ENCODE measurements at regions not wholly inside any gene's neighbourhood (a gene's known extent, or its start where the extent isn't known, plus 50 kb on each side); places are given as distances from the start of the nearest gene placed in this dataset.
"Not testable (repeated sequence)": the region's sequence is repeated elsewhere in the genome, so short reads cannot be mapped to it uniquely, and the experiment has no call there.

DNA sequence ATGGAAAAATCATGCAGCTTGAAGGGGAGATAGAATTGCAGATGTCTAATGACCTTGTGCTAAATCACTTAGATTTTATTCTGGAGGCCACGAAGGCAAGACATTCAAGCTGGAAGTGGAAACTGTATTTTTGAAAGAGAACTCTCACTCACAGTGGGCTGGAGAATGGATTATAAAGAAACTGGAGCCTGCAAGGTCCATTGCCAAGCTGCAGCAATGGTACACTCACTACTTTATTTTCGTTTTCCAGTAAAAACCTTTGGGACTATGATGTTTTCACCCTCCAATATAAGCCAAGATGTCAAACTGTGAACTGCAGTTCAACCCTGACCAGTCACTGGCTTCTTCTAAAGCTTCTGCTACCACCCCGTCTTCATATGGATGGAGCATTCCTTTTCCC, 62.0 kb downstream of the SKIDA1 start:
- DNase-seq = no peak

DNA sequence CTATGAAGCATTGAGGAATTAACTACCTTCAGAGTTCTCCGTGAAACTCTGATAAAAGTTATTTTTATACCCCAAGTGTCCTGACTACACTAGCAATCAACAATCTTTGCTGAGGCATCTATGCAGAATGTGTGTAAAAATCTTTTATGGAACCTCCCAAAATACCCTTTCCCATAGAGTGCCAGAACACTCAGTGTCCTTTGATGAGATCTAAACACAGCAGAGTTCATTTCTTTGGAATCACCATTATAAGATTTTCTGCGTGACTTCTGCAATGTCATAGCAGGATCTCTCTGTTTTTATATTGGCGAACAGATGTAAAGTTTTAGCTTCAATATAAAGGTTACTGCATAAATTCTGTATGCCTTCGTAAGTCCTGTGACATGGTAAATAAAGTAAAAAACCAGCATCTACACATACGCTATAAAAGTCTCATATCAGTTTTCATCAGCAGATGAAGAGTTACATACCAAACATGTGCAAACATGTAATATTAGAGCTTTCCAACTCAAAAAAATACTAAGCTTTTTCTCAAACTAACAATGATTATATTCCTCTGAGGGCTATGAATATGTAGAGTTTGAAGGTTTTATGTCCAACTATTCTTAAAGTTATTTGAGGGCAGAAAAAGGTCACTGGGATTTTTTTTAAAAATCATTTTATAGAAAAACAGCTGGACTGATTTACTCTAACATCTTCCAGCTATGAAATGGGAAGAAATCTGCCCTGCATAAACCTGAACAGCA, 67.2 kb downstream of the SKIDA1 start:
- DNase-seq = no peak

DNA sequence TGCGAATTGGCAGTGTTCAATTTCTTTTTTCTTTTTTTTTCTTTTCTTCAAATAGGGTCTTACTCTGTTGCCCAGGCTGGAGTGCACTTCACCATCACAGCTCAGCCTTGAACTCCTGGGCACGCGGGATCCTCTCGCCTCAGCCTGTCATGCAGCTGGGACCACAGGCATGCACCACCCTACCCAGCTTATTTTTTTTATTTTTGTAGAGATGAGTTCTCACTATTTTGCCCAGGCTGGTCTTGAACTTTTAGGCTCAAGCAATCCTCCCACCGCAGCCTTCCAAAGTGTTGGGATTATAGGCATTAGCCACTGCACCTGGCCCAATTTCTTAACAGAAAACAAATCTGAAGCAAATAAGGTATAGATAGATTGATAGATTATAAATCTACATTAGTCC, 69.3 kb downstream of the SKIDA1 start:
- no peak for DNase-seq

DNA sequence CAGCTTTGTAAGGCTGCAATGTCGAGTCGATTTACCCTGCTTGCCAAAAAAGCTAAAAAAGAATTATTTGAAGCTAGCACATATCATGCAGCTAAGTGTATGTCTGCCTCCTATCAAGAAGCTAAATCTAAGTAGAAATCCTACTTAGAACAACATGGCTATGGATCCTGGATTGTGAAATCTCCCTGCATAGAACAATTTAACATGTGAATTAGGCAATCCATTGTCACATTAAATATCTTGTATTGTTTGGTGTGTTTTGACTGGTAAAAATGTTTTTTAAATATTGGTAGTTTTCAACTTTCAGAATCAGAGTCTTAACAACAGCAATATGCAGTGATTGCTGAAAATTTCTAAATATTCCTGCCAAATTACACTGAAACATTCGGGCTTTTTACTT, 73.3 kb downstream of the SKIDA1 start:
- no peak for DNase-seq

DNA sequence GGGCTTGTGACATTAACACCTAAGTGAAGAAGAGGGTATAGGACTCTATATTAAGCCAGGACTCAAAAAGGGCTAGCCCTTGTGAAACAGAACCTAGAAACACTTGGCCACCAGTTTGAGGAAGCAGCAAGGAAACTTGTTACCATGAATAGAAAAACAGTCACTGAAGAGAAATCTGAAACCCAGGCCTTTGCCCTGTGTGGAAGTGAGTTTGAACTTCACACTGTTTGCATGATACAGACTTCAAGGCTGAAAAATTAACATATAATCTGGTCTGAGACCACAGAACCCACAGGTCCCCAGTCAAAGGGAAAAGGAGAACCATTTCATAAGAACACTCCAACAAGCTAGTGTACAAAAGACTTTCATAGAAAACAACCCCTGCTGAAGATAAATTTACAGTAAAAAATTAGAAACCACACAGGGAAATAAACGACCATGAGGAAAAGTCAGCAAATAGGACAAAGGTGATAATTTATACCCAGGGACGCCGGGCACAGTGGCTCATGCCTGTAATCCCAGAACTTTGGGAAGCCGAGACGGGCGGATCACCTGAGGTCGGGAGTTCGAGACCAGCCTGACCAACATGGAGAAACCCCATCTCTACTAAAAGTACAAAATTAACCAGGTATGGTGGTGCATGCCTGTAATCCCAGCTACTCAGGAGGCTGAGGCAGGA, 76.1 kb downstream of the SKIDA1 start:
- DNase-seq = no peak

DNA sequence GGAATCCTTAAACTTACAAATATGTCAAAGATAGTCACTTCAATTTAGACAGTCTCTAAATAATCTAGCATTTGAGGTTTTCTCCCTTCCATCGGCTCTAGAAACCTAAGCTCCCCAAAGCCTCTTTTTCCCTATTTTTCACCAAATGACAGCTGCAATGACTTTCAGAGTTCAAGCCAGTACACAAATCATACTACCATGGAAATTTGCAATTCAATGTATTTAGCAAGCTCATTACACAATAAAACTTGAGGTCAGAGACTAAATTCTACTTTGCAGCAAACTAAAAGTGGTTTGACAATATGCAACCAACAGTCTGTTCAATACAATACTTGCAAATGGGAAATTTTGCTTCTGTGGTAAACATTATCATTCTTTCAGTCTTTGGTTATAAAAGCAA, 80.3 kb downstream of the SKIDA1 start:
- DNase-seq = no peak

DNA sequence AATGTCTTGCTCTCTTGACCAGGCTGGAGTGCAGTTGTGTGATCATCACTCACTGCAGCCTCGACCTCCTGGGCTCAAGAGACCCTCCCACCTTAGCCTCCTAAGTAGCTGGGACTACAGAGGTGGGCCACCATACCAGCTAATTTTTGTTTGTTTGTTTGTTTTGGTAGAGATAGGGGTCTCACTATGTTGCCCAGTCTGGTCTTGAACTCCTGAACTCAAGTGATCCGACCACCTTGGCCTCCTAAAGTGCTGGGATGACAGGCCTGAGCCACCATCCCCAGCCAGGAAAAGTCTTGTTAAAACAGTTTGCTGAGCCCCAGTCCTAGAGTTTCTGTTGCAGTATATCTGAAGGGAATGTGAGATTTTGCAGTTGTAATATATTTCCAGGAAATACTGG, 83.9 kb downstream of the SKIDA1 start:
- DNase-seq = no peak

DNA sequence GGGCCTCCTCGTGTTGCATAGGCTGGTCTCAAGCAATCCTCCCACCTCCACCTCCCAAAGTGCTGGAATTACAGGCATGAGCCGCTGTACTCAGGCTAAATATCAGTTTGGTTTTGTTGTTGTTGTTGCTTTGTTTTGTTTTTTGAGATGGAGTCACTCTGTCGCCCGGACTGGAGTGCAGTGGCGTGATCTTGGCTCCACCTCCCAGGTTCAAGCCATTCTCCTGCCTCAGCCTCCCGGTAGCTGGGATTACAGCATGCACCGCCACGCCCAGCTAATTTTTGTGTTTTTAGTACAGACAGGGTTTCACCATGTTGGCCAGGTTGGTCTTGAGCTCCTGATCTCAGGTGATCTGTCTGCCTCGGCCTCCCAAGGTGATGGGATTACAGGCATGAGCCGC, 86.6 kb downstream of the SKIDA1 start:
- DNase-seq = not testable (repeated sequence)

DNA sequence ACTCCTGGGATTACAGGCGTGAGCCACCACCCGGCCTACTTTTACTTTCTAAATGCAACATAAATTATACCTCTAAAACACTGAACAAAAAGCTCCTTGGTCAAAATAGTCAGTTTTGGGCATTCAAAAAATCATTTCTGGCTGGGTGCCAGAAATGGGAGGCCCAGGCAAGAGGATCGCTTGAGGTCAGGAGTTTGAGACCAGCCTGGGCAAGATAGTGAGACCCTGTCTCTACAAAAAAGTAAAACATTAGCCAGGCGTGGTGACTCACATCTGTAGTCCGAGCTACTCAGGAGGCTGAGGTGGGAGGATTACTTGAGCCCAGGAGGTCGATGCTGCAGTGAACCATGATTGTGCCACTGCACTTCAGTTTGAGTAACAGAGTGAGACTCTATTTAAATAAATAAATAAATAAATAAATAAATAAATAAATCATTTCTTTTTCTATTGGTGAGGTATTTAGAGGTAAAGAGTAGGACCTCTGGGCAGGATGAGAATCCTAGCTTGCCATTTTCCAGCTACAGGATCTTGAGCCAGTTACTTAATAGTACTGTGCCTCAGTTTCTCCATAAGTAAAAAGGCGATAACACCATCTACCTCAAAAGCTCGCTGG, 87.6 kb downstream of the SKIDA1 start:
- no peak for DNase-seq

DNA sequence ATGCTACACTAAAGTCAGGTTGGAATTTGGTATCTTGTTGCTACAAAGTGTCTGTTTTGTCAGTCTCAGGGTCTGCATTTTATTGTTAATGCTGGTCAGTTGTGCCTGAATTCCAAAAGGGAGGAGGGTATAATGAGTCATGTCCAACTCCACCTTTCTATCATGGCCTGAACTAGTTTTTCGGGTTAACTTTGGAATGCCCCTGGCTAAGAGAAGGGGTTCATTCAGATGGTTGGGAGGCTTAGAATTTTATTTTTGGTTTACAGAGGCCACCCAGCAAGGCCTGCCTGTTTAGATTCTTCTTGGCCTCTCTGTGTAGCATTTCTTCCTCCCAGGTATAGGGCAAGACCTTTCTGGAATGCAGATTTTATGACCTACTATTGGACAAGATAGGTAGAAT, 93.2 kb downstream of the SKIDA1 start:
- no peak for DNase-seq

DNA sequence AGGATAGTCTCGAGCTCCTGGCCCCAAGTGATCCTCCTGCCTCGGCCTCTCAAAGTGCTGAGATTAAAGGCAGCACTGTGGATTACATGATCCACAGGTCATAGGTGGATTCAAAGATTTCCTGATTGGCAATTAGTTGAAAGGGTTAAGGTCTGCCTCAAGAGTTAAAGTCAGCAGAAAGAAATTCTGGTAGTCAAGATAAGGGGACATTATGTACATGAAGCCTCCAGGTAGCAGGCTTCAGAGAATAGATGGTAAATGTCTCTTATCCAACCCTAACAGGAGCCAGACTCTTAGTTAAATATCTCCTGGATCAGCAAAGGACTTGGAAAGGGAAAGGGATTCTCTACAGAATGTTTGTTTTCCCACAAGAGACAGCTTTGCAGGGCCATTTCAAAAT, 93.7 kb downstream of the SKIDA1 start:
- DNase-seq = no peak

DNA sequence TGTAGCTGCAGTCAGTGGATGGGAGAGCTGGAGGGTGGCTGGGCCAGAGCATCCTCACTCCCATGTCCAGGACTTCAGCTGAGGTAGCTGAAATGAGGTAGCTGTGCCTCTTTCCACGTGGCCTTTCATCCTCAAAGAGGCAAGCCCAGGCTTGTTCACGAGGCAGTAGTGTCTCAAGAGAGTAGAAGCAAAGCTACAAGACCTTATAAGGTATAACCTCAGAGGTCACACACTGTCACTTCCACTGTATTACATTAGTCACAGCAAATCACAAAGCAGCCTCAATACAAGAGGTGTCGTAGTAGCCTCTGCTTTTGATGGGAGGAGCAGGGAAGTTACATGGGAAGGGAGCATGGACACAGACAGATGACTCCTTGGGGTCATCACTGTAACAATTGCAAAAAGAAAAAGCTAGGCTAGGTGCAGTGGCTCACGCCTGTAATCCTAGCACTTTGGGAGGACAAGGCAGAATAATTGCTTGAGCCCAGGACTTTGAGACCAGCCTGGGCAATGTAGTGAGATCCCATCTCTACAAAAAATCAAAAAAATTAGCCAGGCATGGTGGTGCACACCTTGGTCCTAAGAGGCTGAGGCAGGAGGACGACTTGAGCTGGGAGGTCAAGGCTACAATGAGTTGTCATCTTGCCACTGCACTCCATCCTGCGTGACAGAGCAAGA, 97.5 kb downstream of the SKIDA1 start:
- DNase-seq = no peak

DNA sequence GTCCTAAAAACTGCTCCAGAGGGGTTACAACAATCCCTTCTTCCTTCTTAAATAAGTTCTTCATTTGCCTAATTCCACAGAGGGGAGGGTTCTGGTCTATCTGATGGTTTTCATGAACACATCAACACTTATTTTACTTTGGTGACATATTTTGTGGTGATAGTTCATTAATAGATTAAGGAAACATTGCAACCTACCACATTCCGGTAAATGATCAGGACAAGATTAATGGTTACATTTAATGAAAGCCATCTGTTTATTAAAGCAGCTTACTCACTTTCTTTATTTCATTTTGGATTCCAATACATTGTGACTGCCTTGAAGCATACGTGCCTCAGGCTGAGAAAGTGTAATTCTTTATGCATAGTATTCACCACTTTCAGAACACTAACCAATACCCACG, 101.0 kb downstream of the SKIDA1 start:
- DNase-seq = no peak

DNA sequence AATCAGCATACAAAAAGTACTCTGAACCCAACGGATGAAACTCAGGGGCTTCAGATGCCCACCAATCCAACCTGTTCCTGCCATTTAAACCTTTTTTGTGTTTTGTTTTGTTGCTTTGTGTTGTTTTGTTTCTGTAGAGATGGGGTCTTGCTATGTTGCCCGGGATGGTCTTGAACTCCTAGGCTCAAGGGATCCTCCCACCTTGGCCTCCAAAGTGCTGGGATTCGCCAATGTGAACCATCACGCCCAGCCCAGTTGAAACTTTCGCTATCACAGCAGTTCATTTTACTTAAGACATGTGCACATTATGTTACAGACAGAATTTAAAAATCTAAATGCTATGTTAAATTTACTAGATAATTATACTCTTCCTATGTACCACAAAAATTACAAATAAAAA, 101.6 kb downstream of the SKIDA1 start:
- no peak for DNase-seq

DNA sequence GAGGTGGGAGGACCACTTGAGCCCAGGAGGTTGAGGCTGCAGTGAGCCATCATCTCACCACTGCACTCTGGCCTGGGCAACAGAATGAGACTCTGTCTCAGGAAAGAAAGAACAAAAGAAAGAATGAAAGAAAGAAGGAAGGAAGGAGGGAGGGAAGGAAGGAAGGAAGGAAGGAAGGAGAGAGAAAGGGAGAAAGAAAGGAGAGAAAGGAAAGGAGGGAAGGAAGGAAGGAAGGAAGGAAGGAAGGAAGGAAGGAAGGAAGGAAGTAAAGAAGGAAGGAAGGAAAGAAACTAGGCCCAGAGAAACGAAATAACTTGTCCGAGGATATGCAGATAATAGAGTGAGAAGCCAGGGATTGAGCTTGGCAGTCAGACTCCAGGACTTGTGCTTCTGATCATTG, 102.1 kb downstream of the SKIDA1 start:
- DNase-seq = no peak

DNA sequence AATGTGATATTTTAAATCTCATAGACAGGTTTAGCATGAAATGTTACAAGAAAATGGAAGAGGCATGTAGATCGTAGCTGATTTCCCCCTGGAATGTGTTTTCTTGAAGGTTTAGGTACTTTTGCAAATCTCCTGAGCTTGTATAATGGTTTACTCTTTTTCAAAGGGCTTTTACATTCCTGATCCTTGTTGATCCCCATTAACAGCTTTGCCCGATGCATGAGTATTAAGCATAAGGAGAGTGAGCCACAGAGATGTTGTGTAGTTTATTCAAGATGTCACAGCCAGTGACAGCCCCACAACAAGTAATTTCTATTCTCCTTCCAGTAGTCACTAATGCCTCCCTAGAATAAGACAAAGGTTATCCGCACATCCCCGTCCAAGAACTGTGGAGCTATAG, 103.7 kb downstream of the SKIDA1 start:
- no peak for DNase-seq

DNA sequence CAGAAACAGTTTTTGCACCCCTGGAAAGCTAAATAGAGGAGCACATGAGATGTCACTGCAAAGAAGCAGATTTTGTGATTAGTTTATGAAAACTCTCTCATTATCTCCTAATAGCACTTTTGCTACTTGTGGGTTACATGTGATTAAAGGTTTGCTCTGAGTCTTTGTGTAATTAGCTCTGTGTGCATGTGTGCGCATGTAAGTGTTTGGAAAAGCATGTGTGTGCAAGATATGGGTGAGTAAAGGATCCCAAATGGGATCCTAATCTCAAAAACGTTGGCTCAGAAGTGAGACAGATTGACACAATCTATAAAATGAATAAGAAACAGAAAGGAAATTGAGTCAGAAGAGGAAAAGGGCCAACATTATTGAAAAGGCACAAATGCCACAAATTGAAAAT, 104.5 kb downstream of the SKIDA1 start:
- DNase-seq = no peak

DNA sequence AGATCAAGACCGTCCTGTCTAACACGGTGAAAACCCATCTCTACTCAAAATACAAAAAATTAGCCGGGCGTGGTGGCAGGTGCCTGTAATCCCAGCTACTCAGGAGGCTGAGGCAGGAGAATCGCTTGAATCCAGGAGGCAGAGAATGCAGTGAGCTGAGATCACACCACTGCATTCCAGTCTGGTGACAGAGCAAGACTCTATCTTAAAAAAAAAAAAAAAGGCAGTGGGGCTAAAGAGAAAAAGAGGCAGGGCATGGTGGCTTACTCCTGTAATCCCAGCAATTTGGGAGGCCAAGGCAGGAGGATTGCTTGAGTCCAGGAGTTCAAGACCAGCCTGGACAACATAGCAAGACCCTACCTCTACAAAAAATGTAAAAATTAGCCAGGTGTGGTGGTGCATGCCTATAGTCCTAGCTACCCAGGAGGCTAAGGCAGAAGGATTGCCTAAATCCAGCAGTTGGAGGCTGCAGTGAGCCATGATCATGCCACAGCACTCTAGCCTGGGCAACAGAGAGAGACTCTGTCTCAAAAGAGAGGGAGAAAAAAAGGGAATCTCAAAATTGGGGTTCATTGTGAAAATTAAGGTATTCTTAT, 106.4 kb downstream of the SKIDA1 start:
- DNase-seq = not testable (repeated sequence)

DNA sequence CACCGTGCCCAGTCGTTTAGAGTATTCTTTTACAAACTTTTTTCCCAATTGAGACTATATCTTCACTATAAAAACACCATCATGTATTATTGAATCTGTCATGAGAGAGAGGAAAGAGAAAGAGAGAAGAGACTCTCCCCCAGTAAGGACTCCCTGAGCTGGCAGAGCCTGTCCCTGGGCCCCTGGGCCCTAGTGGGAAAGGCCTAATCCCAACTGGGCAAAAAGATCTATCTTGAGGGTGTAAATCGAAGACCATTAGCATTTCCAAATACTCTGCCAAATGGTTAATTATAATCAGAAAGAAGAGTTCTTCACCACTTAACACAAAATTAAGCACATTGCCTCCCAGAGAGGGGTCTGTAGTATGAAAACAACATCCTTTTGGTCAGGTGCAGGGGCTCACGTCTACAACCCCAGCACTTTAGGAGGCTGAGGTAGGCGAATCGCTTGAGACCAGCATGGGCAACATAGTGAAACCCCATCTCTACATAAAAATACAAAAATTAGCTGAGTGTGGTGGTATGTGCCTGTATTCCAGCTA, 108.2 kb downstream of the SKIDA1 start:
- no peak for DNase-seq

DNA sequence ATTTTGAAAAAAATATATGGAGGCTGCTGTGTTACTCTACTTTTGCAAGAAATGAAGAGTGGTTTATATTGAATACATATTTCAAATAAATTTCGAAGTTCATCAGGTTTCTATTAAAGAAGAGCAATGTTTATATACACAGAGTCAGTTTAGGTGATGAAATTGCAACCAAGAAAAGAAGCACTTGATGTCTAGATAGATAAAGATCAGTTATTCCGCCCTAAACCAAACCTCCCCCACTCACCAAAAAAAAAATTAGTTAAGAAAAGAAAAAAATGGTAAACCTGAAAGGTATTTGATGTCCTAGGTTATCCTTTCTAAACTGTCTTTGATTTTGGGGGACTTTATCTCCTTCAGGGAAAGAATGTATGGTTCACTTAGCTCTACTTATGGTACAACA, 111.8 kb downstream of the SKIDA1 start:
- no peak for DNase-seq

DNA sequence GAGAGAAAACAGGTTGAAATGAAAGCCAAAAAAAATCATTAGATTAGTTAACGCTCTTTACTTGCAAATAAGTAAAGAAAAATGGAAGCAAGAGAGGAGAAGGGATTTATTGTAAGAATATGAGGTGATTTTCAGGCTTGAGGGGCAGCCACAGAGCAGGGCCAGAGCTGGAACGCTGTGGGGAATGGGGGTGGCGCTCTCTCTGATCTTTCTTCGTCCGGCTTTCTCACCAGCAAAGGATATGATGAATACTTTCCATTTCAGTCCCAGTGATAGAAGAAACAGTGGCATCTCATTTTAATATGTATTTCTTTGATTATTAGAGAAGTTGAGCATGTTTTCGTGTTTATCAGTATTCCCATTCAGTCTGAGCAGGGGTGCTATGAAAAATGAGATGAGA, 112.2 kb downstream of the SKIDA1 start:
- DNase-seq = no peak

DNA sequence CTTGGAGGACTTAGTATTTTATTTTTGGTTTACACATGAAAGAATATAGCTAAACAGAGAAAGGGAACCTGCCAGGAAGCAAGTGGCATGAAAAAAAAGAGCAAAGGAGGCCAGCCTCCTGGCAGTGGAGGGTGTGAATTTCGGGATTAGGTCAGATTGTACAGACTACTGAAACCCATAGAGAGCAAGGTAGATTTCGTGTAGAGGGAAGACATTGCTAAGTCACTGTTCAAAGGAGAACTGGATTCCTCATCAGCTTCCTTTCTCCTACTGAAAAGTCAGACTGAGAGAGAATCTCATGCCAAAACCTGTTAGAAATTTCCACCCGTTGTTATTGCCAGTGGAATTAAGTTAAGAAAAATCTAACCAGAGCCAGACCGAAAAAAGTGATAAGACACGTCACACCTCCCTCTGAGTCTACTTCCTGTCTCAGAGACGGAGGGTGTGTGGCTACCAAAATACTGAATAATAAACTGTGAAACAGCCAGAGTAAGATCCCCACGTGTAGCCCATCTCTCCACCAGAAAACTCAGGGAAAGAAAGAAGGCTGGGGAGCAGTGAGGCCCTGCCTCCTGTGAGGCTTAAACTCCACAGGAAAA, 118.8 kb downstream of the SKIDA1 start:
- peak in 1 of 2 donors; percentile 12 for DNase-seq

DNA sequence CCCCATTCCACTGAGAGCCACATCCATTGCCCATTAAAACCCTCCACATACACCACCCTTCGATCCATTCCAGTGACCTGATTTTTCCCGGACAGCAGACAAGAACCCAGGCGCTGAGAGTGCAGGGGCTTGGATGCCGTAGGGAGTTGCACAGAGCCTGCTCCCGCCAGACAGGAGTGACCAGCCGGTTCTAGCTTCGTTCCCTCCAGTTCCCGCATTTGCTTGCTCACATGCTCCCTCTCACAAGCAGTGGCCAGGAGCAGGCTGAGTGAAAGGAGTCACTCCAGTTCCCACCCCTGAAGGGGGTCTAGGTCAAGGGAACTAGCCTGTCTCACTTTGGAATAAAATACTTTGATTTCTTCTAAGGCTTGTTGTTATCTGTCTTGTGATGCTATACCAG, 119.5 kb downstream of the SKIDA1 start:
- DNase-seq = no peak
